ENCODE measurements at regions not wholly inside any gene's neighbourhood (a gene's known extent, or its start where the extent isn't known, plus 50 kb on each side); places are given as distances from the start of the nearest gene placed in this dataset.

DNA sequence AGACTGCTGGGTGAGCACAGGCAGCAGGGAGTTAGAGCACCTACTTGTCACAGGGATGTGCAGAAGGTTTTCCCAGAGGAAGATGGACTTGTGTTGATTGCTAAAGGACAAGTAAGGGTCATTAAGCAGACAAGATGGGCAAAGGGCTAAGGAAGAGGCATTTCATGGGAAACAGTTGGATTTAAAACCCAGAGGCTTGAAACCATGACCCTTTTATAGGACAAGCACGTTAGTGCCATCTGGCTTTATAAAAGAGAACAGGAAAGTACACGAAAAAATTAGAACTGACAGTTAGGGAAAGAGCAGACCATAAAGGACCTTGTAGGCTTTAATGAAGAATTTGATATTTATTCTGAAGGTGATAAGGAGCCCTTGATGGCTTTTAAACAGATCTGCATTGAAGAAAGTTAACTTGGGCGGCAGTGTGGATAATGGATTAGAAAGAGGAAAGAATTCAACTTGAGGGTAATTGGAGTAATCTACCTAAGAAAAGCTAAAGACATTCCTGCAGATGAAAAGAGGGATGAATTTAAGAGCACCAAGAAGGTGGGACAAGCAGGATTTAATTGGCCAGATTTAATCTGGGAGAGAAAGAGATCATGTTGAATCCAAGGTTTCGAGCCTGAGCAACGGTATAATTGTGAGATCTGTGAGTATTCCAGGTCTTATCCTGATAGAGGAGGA, 68.6 kb downstream of the ZC3H11B start:
- Histone ChIP-seq H3K27me3 (ENCODE audit: insufficient read depth, low read depth) (no peaks in the 10 kb centered on the region), H3K4me2 (no peak overlapping the region), H3K4me3 (IDR thresholded peaks at IDR 0.05; ENCODE audit: insufficient read depth, low read depth, low read length) (no peak overlapping the region), H2AFZ (ENCODE audit: low read depth) (no peak overlapping the region), H3K36me3 (ENCODE audit: insufficient read depth) (no peaks in the 10 kb centered on the region), H3K4me1 (ENCODE audit: low read depth, poor library complexity, severe bottlenecking) (no peaks in the 10 kb centered on the region), H4K20me1 (ENCODE audit: insufficient read depth) (no peaks in the 10 kb centered on the region), H3K9ac (no peak overlapping the region), H3K27ac (no peak overlapping the region), H3K79me2 (ENCODE audit: insufficient read depth, low read depth) (no peaks in the 10 kb centered on the region)
- TF ChIP-seq, protein P1, sequence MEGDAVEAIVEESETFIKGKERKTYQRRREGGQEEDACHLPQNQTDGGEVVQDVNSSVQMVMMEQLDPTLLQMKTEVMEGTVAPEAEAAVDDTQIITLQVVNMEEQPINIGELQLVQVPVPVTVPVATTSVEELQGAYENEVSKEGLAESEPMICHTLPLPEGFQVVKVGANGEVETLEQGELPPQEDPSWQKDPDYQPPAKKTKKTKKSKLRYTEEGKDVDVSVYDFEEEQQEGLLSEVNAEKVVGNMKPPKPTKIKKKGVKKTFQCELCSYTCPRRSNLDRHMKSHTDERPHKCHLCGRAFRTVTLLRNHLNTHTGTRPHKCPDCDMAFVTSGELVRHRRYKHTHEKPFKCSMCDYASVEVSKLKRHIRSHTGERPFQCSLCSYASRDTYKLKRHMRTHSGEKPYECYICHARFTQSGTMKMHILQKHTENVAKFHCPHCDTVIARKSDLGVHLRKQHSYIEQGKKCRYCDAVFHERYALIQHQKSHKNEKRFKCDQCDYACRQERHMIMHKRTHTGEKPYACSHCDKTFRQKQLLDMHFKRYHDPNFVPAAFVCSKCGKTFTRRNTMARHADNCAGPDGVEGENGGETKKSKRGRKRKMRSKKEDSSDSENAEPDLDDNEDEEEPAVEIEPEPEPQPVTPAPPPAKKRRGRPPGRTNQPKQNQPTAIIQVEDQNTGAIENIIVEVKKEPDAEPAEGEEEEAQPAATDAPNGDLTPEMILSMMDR (conservative IDR thresholded peaks at IDR 0.05; ENCODE audit: low read depth, low read length) = no peak

DNA sequence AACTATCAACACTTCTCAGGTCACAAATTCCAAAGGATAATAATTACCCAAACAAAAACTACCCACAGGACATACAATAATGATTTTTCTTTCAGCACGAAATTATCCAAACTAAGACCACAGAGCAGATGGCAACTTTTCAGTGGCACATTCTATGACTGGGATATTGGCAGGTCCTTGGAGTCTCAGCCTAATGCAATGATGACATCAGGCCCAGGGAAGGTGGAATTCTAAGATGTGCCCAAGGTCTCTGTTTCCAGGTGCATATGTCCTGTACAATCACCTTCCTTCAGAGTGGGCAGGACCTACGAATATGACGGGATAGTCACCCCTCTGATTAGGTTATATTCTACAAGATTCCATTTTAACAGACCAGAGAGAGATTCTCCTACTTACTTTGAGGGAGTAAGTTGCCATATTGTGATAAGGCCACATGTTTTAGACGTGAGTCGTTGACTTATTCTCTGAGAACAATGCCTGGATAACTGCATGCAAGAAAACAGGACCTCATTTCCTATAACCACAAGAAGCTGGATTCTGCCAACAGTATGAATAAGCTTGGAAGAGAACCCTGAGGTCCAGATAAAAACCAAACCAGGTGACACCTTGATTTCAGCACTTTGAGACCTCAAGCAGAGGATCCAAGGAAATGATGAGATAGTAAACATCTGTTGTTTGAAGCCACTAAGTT, 69.9 kb downstream of the ZC3H11B start:
- no peak overlapping the region for H3K4me3 ChIP-seq (IDR thresholded peaks at IDR 0.05; ENCODE audit: insufficient read depth, low read depth, low read length)
- no peaks in the 10 kb centered on the region for H3K36me3 ChIP-seq (ENCODE audit: insufficient read depth)
- H3K4me2 ChIP-seq = no peak overlapping the region
- no peaks in the 10 kb centered on the region for H4K20me1 ChIP-seq (ENCODE audit: insufficient read depth)
- no peaks in the 10 kb centered on the region for H3K4me1 ChIP-seq (ENCODE audit: low read depth, poor library complexity, severe bottlenecking)
- no peak overlapping the region for H2AFZ ChIP-seq (ENCODE audit: low read depth)
- H3K79me2 ChIP-seq (ENCODE audit: insufficient read depth, low read depth) = no peaks in the 10 kb centered on the region
- H3K9ac ChIP-seq = no peak overlapping the region
- TF ChIP-seq, protein P1 (conservative IDR thresholded peaks at IDR 0.05; ENCODE audit: low read depth, low read length) = no peak
- no peak overlapping the region for H3K27ac ChIP-seq
- H3K27me3 ChIP-seq (ENCODE audit: insufficient read depth, low read depth) = no peaks in the 10 kb centered on the region

DNA sequence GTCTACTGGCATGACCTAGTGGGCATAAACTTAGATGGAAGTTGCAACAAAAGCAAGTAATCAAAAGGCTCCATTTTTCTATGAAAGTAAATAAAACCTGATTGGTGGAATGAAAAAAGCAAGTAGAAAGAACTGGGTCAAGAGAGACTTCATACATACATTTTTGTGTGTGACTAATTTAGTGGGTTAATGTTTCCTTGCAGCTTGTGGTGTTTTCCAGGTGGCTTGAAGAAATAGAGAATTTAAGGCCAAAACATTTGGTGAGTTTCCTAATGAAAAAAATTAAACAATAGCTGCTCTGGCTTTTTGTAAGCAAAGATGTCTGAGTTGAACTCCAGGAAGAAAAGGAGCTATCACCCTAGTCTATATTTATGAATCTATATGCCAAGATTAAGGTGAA, 71.0 kb downstream of the ZC3H11B start:
- H3K27me3 ChIP-seq (ENCODE audit: insufficient read depth, low read depth) = no peaks in the 10 kb centered on the region

DNA sequence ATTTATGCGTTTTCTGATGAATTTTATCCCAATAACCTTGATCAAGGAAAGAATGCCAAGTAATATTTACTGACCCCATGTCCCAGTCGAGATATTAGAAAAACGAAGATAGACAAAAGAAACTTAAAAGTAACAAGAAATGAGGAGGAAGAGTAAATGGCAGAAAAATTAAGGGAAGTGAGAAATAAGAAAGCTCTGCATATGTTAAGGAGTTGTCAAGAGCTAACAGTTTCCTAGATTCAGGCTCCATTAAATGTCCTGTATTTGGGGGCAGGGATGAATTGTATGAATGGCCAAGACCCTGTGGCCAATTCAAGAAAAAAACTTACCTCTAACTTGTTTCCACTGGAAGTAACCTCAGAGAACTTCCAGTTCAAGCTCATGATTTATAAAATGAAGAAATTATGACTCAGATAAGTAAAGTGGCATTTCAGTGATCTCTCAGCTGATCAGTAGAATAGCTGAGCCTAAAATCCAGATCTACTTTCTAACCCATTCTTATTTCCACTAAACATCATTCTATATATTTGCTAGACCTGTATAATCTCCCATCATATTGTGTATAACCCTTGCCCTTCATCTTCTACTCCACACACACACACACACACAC, 73.2 kb downstream of the ZC3H11B start:
- TF ChIP-seq, protein P1 (conservative IDR thresholded peaks at IDR 0.05; ENCODE audit: low read depth, low read length) = no peak
- H3K36me3 ChIP-seq (ENCODE audit: insufficient read depth) = no peaks in the 10 kb centered on the region
- no peak overlapping the region for H3K4me2 ChIP-seq
- no peak overlapping the region for H3K27ac ChIP-seq
- H3K4me1 ChIP-seq (ENCODE audit: low read depth, poor library complexity, severe bottlenecking) = no peaks in the 10 kb centered on the region
- no peak overlapping the region for H2AFZ ChIP-seq (ENCODE audit: low read depth)
- no peaks in the 10 kb centered on the region for H3K79me2 ChIP-seq (ENCODE audit: insufficient read depth, low read depth)
- no peak overlapping the region for H3K4me3 ChIP-seq (IDR thresholded peaks at IDR 0.05; ENCODE audit: insufficient read depth, low read depth, low read length)
- no peak overlapping the region for H3K9ac ChIP-seq
- no peaks in the 10 kb centered on the region for H3K27me3 ChIP-seq (ENCODE audit: insufficient read depth, low read depth)
- H4K20me1 ChIP-seq (ENCODE audit: insufficient read depth) = no peaks in the 10 kb centered on the region

More for the DNA sequence above, 71.0 kb downstream of the ZC3H11B start:
- Histone ChIP-seq H2AFZ (ENCODE audit: low read depth) (no peak overlapping the region), H4K20me1 (ENCODE audit: insufficient read depth) (no peaks in the 10 kb centered on the region), H3K4me3 (IDR thresholded peaks at IDR 0.05; ENCODE audit: insufficient read depth, low read depth, low read length) (no peak overlapping the region), H3K36me3 (ENCODE audit: insufficient read depth) (no peaks in the 10 kb centered on the region), H3K4me2 (no peak overlapping the region), H3K27ac (no peak overlapping the region), H3K79me2 (ENCODE audit: insufficient read depth, low read depth) (no peaks in the 10 kb centered on the region), H3K4me1 (ENCODE audit: low read depth, poor library complexity, severe bottlenecking) (no peaks in the 10 kb centered on the region), H3K9ac (no peak overlapping the region)
- TF ChIP-seq, protein P1 (conservative IDR thresholded peaks at IDR 0.05; ENCODE audit: low read depth, low read length) = no peak

All from KMS-11 (cell line).